Bone marrow (tissue), 2 donors: ENCODE measurements at regions not wholly inside any gene's neighbourhood (a gene's known extent, or its start where the extent isn't known, plus 50 kb on each side); places are given as distances from the start of the nearest gene placed in this dataset.

Source experiments
- DNase-seq, 2 donors: peaks; one replicate each; lab custom pipeline; 2025; lab: John Stamatoyannopoulos, UW

DNA sequence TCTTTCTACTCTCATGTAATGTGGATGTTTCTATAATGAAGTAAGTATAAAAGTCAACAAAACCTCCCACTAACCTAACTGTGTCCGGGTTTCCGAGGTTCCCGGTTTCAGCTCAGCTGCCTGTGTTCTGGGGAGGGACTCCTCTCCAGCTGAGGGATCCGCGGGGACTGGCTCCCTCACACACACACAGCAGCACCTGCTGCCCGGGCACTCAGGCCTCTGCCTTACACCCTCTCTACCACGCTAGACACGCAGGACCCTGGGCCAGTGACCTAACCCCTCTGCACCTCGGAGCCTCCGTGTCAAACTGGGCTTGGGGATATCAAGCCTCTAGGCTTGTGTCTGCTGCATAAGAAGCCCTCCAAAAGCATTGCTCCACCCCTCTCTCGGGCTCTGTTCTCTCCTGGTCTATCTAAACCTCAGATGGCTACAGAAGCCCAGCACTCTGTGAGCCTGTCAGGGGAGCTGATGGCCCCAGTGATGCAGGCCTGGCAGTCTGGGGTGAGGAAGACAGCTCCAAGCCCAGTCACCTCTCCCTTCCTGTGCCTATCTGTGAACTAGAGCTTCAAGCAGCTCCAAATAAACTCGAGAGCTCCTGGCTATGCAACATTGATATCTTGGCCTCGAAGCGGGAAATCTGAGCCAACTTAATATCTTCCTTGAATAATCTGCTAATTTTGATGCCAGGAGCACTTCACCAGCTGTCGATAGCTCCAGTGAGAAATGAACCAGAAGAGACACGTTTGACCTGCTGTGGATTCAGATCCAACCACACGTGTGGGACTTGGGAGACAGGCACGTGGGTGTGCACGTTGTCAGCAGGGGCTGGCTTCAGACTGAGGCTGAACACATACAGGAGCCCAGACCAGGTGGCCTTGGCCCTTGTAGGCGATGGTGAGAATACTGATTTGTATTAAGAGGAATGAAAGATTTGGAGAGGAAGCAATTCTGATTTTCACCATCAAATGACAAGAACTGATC lies 232.7 kb upstream of the B3GAT1 start:
- no peak for DNase-seq

DNA sequence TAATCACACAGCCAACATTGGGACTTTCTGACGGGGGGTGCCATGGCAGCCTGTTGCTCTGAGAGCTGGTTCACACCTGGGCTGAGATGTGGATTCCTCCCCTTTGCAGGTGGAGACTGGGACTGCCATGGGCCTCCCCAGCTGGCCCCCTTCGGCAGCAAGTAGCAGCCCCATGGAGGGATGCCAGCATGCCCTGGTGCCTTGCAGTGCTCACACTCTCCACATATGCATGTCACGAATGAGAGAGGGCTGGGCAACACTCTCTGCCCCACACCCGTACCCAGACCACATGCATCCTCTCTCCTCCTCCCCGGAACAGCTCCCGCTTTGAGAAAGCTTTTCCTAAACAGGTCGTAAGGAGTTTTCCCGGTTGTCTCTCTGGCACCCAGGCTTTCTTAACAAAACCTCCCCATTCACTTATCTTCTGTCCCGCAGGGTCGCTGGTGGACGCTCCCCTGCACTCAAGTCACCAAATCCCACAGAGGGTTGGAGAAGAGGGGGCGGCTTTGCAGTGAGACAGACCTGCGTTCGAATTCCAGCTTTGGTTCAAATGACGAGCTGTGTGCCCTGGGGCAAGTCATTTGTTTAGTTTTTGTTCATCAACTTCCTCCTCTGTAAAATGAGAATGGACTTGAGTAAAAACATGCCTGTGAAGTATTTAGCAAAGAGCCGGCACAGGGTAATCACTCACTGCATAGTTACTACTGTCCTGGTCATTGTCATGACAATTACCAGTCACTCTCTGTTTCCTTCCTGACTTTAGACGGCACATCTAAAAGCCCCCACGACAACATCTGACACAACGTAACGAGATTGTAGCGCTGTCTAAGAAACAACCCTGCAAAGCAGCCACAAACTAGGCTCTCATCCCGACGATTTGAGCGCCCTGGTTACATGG lies 231.3 kb upstream of the B3GAT1 start:
- DNase-seq: no peak

DNA sequence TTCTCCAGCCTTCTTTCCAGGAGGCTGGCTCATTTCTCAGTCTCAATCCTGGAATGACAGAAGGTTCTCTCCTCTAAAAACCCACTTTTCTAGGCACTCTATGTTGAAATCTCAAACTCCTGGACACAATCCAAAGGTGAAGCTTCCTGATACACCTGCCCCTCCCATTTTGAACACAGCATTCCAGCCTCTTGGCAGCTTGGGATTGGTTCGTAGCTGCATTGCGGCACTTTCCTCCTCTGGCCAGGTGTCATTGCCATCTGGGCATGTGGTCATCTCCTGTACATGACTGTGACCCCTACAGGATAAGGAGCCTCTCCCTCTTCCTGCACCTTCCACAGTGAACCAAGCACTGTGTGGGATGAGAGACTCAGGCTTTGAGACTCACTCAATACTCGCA lies 230.2 kb upstream of the B3GAT1 start:
- DNase-seq: no peak

DNA sequence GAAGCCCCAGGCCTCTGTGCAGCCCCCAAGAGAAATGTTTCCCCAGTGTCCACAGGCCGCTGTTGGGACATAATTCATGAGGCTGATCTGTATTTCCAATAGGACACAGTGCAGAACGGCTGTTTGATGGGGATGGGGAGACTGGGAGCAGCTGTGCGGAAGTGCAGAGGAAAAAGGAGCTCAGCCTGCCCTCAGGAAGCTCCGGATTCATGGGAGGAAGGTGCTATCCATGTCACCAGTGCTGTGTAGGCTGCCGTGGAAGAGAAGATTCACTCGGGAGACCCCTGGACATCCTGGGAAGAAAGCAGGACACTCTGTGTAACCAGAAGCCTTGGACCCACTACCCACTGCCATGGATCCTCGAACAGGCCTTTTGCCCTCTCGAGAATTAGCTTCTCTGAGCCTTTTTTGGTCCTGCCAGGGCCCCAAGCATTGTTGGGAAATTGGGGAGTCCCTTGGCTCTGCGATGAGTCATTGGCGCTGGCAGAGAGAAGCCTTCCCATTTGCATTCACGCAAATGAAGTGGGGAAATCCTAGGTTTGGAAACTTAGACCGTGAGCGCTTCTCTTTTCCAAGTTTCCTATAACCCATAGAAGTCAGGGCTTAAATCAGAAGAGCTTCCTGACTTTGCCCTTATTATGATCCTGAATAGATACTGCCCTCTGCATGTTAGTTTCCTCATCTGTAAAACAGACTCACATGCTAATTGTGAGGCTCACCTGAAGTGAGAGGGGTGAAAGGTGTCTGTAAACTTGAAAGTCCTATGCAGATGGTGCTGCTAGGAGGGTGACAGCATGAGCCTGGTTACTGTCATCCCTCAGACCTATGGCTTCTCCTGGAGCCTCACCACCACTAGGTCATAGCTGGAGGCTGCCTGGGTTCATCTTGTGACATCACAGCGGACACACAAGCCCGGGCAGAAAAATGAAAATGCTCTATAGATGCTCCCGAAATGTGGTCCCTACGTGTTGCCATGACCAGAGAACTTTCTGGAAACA lies 229.2 kb upstream of the B3GAT1 start:
- DNase-seq: no peak

DNA sequence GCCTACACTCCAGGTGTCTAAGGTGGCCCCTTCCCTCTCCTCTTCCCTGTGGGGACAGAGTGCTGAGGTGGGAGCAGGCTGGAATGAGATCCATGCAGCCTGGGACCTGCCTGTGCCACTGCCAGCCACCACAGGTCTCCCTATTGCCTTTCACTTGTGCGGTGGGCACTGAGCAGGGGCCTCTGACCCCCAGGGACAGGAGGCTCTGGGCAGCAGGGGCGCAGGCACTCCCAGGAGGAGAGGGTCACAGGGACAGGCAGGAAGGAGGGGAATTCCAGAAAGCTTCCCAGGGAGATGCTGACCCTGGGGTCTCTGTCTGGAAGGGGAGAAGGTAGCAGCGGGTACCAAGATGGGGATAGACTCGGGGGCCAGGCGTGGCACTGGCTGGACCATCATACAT lies 228.5 kb upstream of the B3GAT1 start:
- no peak for DNase-seq

DNA sequence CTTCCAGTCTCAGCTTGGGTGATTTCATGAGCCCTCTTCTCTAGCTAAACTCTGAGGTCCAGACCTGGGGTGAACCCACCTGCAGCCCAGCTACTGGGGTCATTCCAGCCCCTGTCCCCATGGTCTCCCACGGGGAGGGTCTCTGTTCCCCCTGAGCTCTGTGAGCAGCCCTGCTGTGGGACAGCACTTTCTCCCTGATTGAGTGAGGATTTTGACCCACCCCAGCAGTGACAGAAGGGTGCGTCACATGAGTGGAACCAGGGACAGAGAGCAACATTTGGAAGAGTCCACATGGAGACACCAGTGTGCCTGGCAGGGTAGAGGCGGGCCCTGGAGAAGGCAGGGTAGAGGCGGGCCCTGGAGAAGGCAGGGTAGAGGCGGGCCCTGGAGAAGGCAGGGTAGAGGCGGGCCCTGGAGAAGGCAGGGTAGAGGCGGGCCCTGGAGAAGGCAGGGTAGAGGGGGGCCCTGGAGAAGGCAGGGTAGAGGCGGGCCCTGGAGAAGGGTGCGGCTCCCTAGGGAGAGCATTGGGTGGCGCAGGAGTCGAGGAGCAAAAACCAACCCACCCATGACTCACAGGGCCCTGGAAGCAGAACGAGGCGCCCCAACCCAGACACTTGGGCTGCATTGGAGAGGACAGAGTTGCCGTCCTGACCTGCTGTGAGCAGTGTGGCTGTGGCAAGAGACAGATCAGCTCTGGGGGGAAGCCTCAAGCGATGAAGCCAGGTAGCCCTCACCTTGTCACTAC lies 227.7 kb upstream of the B3GAT1 start:
- no peak for DNase-seq

- no peak for DNase-seq
These were observed 226.9 kb upstream of the B3GAT1 start for GRCh38 chr11:134638796-134639430.

DNA sequence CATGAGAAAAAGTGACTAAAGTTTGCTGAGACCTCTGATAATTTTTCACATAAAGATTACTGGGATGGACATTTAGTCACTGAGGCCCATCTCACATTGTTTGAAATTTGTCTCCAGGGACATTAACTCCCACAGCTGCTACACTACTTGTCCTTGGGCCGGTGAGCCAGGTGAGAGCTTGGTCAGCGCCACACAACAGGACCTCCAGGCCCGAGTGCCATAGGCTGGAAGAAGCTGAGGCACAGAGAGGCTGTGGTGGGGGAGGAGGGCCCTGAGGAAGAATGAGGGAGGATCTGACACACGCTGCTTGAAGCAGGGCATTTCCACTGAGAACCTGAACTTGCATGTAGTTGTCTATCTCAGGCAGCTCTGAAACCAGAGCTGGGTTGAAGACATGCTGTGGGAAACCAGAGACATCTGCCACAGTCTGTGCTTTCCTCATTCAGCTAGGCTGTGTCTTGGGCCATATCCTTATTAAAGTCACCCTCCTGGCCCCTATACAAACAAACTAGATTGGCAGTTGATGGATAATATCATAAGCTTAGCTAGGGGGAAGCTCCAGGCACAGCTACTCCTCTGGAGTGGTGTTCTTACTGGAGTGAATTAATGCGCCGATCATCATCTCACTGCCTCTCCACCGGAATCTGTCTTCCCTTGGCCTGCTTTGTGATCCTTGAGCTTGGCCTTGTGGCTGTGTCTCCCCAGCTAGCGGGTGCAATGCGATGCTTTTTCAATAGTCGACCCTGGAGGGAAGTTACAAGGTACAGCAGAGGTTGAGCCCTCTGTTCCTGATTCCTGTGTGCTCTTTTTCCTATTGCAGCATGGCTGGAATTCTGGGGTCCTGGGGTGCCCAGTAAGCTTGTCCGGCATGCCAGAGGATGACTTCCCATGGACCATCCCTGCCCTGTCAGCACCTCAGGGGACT lies 225.3 kb upstream of the B3GAT1 start:
- DNase-seq: no peak

GRCh38 chr11:134636071-134636470 lies 224.0 kb upstream of the B3GAT1 start:
- no peak for DNase-seq

- no peak for DNase-seq
These were observed 223.1 kb upstream of the B3GAT1 start for GRCh38 chr11:134634897-134635831.

GRCh38 chr11:134633276-134633675 lies 221.2 kb upstream of the B3GAT1 start:
- no peak for DNase-seq

DNA sequence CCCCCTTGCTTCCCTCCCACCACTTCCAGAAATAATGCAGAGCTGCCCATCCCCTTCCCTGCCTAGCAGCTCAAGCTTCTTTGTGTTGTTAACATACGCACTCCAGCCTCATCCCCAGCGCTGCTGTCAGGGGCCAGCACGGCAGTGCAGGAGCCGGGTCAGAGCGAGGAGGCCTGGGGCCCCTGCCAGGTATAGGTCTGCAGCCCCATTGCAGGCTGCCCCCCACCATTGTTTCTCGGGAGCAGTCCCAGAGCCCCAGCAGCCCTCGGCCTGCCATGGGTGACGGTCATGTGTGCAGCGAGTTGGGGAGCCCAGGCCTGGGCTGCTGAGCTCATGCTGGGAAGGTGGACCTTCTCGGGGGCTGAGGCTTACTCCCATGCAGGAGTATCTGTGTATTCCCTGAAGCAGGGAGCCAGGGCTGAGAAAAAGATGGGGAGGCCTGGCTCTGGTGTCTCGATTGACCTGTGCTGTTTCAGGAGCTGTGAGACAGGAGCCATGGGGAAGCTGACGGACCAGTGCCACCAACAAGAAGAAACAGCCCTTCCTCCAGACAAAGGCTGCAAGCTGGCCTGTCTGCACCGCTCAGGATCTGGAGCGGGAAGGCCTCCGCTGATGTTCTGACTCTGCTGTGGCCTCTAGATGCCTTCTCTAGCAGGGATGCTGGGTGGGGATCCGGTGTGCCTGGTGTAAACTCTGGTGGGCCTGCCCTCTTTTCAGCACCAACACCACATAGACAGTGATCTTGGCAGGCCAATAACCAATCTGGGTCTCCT lies 220.5 kb upstream of the B3GAT1 start:
- DNase-seq: no peak

- no peak for DNase-seq
These were observed 218.8 kb upstream of the B3GAT1 start for GRCh38 chr11:134630861-134631260.

DNA sequence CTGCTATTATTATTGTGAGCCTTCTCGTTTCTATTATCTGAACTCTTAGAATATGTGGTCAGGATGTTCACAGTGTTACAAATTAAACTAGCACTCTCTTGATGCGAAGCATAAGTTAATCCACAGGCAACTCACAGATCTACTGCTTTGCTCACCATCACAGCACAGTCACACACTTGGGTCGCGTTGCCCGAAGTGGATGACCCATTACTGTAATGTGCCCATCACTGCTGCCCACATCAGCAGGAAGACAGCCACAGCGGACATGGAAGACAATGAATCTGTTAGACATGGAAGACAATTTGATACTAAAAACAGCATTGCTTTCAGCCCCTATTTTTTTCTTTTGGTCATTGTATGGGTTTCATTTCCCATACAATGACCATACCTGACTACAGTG lies 216.4 kb upstream of the B3GAT1 start:
- DNase-seq: no peak

DNA sequence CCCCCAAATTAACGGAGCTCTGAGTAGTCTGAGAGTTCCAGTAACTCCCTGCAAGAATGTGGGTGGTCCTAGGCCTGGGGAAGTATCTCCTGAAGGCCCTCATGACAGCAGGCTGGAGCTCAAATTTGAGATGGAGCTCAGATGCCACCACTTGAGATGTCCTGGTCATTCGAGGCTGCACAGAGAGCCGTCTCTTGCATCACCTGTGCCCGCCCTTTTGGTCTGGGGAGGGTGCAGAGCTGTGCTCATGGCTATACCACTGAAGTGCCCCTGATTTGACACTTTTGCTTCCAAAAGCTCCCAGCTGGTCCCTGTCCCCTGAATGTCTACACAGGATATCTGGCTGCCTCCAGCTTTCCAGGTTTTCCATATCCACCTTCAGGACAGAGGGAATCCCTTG lies 214.0 kb upstream of the B3GAT1 start:
- DNase-seq: no peak

DNA sequence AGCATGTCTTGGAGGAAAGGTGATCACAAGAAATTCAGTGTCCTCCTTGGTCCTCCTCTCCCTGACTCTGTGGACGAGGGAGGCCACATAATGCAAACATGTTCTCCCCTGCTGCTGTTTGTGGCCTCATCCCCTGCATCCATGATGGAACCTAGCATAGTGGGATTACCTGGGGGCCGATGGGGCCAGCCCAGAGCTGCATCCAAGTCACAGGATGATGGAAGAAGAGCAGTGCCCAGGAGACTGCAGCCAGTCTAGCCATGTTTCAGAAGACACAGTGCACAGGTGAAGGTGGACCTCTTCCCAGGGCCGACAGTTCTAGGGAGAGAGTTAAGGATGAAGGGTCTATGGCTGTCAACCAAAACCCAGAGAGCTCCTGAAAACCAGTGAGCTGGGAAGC lies 213.6 kb upstream of the B3GAT1 start:
- no peak for DNase-seq

DNA sequence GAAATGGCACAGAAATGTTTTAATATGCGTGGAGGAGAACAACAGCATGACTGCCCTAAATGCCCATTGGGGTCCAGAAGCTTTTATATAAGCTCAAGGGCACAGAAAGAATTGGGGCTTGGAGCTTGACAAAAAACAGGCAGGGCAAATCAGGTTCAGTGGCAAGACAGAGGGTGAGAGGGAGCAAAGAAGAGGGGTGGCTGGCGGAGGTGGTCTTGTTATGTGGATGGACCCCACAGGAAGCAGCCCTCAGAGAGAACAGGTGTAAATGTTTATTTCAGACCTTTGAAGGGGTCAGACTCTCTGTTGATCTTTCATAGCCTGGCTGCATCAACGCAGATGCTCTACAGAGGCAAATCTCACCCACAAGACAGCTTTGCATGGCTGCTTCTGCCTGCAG lies 213.1 kb upstream of the B3GAT1 start:
- no peak for DNase-seq
